Lower leg skin (tissue), 3 donors: ENCODE measurements at regions not wholly inside any gene's neighbourhood (a gene's known extent, or its start where the extent isn't known, plus 50 kb on each side); places are given as distances from the start of the nearest gene placed in this dataset.

Experiments used
- POLR2A ChIP-seq, 2 donors: fragments of 450-650 bp; IDR thresholded peaks; one replicate each; pipeline ENCODE4 v1.6.1; 2016 to 2017; ENCODE audit warnings: antibody characterized with exemption in 2 of 2, mild to moderate bottlenecking in 1 of 2, moderate library complexity in 1 of 2
- TF ChIP-seq, protein P1 (sequence below), 3 donors: fragments of 450-650 bp; IDR thresholded peaks; one replicate each; pipeline ENCODE4 v1.5.1; 2016; ENCODE audit warnings: antibody characterized with exemption in 3 of 3, mild to moderate bottlenecking in 3 of 3, moderate library complexity in 2 of 3

DNA sequence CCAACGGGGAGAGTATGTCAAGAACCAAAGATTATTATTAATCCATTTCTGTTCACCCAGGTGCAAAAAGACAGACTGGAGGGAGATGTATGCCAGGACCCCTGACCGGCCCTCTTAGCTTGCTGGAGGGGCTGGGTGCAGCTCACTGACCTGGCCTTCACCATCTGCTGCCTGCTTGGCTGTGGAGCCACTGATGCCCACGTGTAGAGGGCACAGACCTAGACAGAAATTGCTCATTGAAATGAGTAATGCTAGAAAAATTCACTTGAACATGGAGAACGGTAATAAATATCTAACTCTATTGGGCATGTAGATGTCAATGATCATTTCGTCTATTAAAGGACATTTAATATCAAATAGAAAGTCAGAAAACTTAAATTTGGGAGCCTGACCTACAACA is 58.8 kb upstream of the ERCC6L2 start:
- TF ChIP-seq, protein P1, sequence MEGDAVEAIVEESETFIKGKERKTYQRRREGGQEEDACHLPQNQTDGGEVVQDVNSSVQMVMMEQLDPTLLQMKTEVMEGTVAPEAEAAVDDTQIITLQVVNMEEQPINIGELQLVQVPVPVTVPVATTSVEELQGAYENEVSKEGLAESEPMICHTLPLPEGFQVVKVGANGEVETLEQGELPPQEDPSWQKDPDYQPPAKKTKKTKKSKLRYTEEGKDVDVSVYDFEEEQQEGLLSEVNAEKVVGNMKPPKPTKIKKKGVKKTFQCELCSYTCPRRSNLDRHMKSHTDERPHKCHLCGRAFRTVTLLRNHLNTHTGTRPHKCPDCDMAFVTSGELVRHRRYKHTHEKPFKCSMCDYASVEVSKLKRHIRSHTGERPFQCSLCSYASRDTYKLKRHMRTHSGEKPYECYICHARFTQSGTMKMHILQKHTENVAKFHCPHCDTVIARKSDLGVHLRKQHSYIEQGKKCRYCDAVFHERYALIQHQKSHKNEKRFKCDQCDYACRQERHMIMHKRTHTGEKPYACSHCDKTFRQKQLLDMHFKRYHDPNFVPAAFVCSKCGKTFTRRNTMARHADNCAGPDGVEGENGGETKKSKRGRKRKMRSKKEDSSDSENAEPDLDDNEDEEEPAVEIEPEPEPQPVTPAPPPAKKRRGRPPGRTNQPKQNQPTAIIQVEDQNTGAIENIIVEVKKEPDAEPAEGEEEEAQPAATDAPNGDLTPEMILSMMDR (IDR thresholded peaks at IDR 0.05): no peak
- TF ChIP-seq POLR2A (IDR thresholded peaks at IDR 0.05): no peak
